ENCODE measurements at regions not wholly inside any gene's neighbourhood (a gene's known extent, or its start where the extent isn't known, plus 50 kb on each side); places are given as distances from the start of the nearest gene placed in this dataset.

DNA sequence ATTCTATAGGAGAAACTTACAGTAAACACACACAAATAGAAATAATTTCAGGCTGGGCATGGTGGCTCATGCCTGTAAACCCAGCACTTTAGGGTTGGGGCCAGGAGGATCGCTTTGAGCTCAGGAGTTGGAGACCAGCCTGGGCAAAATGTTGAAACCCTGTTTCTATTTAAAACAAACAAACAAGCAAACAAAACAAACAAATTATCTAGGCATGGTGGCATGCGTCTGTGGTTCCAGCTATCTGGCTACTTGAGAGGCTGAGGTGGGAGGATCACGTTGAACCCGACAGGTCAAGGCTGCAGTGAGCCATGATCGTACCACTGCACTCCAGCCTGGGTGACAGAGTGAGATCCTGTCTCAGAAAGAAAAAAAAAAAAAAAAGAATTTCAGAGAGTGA is 64.0 kb downstream of the NHLRC1 start:
- TF ChIP-seq, protein P1, sequence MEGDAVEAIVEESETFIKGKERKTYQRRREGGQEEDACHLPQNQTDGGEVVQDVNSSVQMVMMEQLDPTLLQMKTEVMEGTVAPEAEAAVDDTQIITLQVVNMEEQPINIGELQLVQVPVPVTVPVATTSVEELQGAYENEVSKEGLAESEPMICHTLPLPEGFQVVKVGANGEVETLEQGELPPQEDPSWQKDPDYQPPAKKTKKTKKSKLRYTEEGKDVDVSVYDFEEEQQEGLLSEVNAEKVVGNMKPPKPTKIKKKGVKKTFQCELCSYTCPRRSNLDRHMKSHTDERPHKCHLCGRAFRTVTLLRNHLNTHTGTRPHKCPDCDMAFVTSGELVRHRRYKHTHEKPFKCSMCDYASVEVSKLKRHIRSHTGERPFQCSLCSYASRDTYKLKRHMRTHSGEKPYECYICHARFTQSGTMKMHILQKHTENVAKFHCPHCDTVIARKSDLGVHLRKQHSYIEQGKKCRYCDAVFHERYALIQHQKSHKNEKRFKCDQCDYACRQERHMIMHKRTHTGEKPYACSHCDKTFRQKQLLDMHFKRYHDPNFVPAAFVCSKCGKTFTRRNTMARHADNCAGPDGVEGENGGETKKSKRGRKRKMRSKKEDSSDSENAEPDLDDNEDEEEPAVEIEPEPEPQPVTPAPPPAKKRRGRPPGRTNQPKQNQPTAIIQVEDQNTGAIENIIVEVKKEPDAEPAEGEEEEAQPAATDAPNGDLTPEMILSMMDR (IDR thresholded peaks at IDR 0.05) = no peak
- TF ChIP-seq EZH2 (IDR thresholded peaks at IDR 0.05; ENCODE audit: borderline replicate concordance, insufficient read depth, low read depth, low read length, poor library complexity, severe bottlenecking) = no peak
